ENCODE measurements at regions not wholly inside any gene's neighbourhood (a gene's known extent, or its start where the extent isn't known, plus 50 kb on each side); places are given as distances from the start of the nearest gene placed in this dataset.

GRCh38 chr12:115650026-115650425 is 627.5 kb downstream of the MED13L start:
- TF ChIP-seq CTCF (IDR thresholded peaks at IDR 0.05 in 4 of 5, conservative IDR thresholded peaks at IDR 0.05 in 1 of 5) (no peak), POLR2A (IDR thresholded peaks at IDR 0.05) (no peak)

Measured in gastrocnemius medialis (tissue), 4 donors.